H1 (cell line): ENCODE measurements at regions not wholly inside any gene's neighbourhood (a gene's known extent, or its start where the extent isn't known, plus 50 kb on each side); places are given as distances from the start of the nearest gene placed in this dataset.

Experiments used
- CTCF ChIA-PET: fragments of 300-600 bp; sonication (Branson Sonifier 250); formaldehyde crosslinking; loops from one replicate; lab custom pipeline; 2021; ENCODE audit not compliant: partially characterized antibody; lab: Charles Lee
- POLR2A ChIA-PET: fragments of 300-600 bp; sonication (Branson Sonifier 250); formaldehyde crosslinking; loops from one replicate; lab custom pipeline; 2021; ENCODE audit warnings: inconsistent platforms; ENCODE audit not compliant: partially characterized antibody; lab: Charles Lee
- DNase-seq, 2 experiments: peaks; one replicate each; pipeline versions ENCODE4 v3.0.0 to v3.0.0-alpha.2; 2010 to 2022; ENCODE audit warnings: low spot score in 2 of 2, low read depth in 1 of 2, mixed read lengths in 1 of 2
- FAIRE-seq: peaks from 2 replicates; lab custom pipeline; 2011; peaks lifted over from hg19 to GRCh38; lab: Jason Lieb, UNC
- H2AFZ ChIP-seq: 2 replicates; pipeline ENCODE4 v1.8.1; 2012; ENCODE audit warnings: low read length, inconsistent platforms
- H2AK5ac ChIP-seq: 2 replicates; pipeline ENCODE4 v1.6.1; 2013; ENCODE audit warnings: low read depth, low read length
- H2BK120ac ChIP-seq: replicated peaks from 2 replicates; pipeline ENCODE3; 2013; ENCODE audit warnings: low read depth, low read length, inconsistent platforms
- H2BK12ac ChIP-seq: 2 replicates; pipeline ENCODE4 v1.6.1; 2013; ENCODE audit warnings: low read depth, low read length
- H2BK15ac ChIP-seq: 2 replicates; pipeline ENCODE4 v1.6.1; 2013; ENCODE audit warnings: low read length
- H2BK20ac ChIP-seq: 2 replicates; pipeline ENCODE4 v1.6.1; 2013; ENCODE audit warnings: low read length
- H2BK5ac ChIP-seq: 2 replicates; pipeline ENCODE4 v1.6.1; 2013; ENCODE audit warnings: low read depth, low read length
- H3K14ac ChIP-seq: 2 replicates; pipeline ENCODE4 v1.6.1; 2013; ENCODE audit warnings: inconsistent platforms; ENCODE audit not compliant: insufficient read length
- H3K18ac ChIP-seq: 2 replicates; pipeline ENCODE4 v1.6.1; 2013; ENCODE audit warnings: low read length; ENCODE audit errors: extremely low read depth
- H3K23ac ChIP-seq: 2 replicates; pipeline ENCODE4 v1.6.1; 2013; ENCODE audit warnings: inconsistent platforms; ENCODE audit not compliant: insufficient read length
- H3K23me2 ChIP-seq: 2 replicates; pipeline ENCODE4 v1.6.1; 2013; ENCODE audit warnings: low read depth, low read length
- H3K27ac ChIP-seq: 2 replicates; pipeline ENCODE4 v1.6.1; 2011; ENCODE audit warnings: low read depth, low read length, inconsistent platforms
- H3K27me3 ChIP-seq, 4 experiments: replicated peaks in 1 of 4; 1 replicate in 1 of 4; 2 replicates in 3 of 4; pipeline versions ENCODE4 v1.6.1 to v1.8.1; 2011 to 2013; ENCODE audit warnings: low read length in 3 of 4, mild to moderate bottlenecking in 3 of 4, inconsistent platforms in 2 of 4, mixed read lengths in 2 of 4, moderate library complexity in 1 of 4; ENCODE audit not compliant: control insufficient read depth in 3 of 4, insufficient read depth in 3 of 4; ENCODE audit errors: extremely low read depth in 1 of 4
- H3K36me3 ChIP-seq, 4 experiments: 2 replicates each; pipeline versions ENCODE4 v1.6.1 to v1.8.1; 2011 to 2013; ENCODE audit warnings: mild to moderate bottlenecking in 4 of 4, low read length in 3 of 4, moderate library complexity in 2 of 4, control low read depth in 1 of 4, inconsistent platforms in 1 of 4; ENCODE audit not compliant: insufficient read depth in 4 of 4, control insufficient read depth in 2 of 4
- H3K4ac ChIP-seq: replicated peaks from 2 replicates; pipeline ENCODE3; 2013; ENCODE audit warnings: low read length, low read depth, mixed read lengths, inconsistent platforms; ENCODE audit not compliant: insufficient read length
- H3K4me1 ChIP-seq, 4 experiments: replicated peaks in 1 of 4; 1 replicate in 1 of 4; 2 replicates in 3 of 4; pipeline versions ENCODE4 v1.6.1 to v1.8.1; 2011 to 2013; ENCODE audit warnings: low read length in 3 of 4, inconsistent platforms in 2 of 4, mixed read lengths in 1 of 4; ENCODE audit not compliant: insufficient read depth in 4 of 4, control insufficient read depth in 3 of 4
- H3K4me2 ChIP-seq, 2 experiments: 2 replicates each; pipeline versions ENCODE4 v1.6.1 to v1.8.1; 2011 to 2013; ENCODE audit warnings: low read depth in 2 of 2, low read length in 2 of 2, control low read depth in 1 of 2, inconsistent platforms in 1 of 2, mild to moderate bottlenecking in 1 of 2; ENCODE audit not compliant: insufficient read depth in 1 of 2
- H3K4me3 ChIP-seq, 4 experiments: fragments of 200-600, 300-600 bp in 1 of 4; sonication (generic), shearing (Covaris generic), sonication (Bioruptor Twin) in 1 of 4; 2 replicates each; pipeline versions ENCODE4 v1.5.1 to v1.8.1; 2011 to 2016; ENCODE audit warnings: low read length in 4 of 4, low read depth in 3 of 4, control low read depth in 2 of 4, inconsistent platforms in 2 of 4, mild to moderate bottlenecking in 2 of 4, mixed read lengths in 1 of 4, moderate library complexity in 1 of 4; ENCODE audit not compliant: insufficient read depth in 2 of 4; ENCODE audit errors: extremely low read depth in 1 of 4
- H3K56ac ChIP-seq: replicated peaks from 2 replicates; pipeline ENCODE3; 2013; ENCODE audit warnings: low read depth, mild to moderate bottlenecking, mixed read lengths, low read length, inconsistent platforms; ENCODE audit not compliant: insufficient read length
- H3K79me1 ChIP-seq: 2 replicates; pipeline ENCODE4 v1.6.1; 2013; ENCODE audit warnings: low read depth, low read length, control low read depth
- H3K79me2 ChIP-seq, 2 experiments: 2 replicates each; pipeline versions ENCODE4 v1.6.1 to v1.8.1; 2012 to 2013; ENCODE audit warnings: low read length in 2 of 2, mild to moderate bottlenecking in 2 of 2, inconsistent platforms in 1 of 2; ENCODE audit not compliant: insufficient read depth in 2 of 2, control insufficient read depth in 1 of 2
- H3K9ac ChIP-seq, 4 experiments: replicated peaks in 1 of 4; 1 replicate in 1 of 4; 2 replicates in 3 of 4; pipeline versions ENCODE4 v1.6.1 to v1.8.1; 2011 to 2013; ENCODE audit warnings: low read depth in 3 of 4, low read length in 3 of 4, control low read depth in 2 of 4, mild to moderate bottlenecking in 2 of 4, moderate library complexity in 2 of 4, inconsistent platforms in 1 of 4; ENCODE audit errors: extremely low read depth in 1 of 4
- H3K9me3 ChIP-seq, 2 experiments: 2 replicates each; pipeline versions ENCODE4 v1.6.1 to v1.8.1; 2012 to 2013; ENCODE audit warnings: mild to moderate bottlenecking in 2 of 2, moderate library complexity in 2 of 2, control low read depth in 1 of 2, inconsistent platforms in 1 of 2, low read depth in 1 of 2, low read length in 1 of 2, mixed read lengths in 1 of 2; ENCODE audit not compliant: insufficient read depth in 2 of 2
- H4K20me1 ChIP-seq, 2 experiments: replicated peaks in 1 of 2; 2 replicates each; pipeline versions ENCODE3 to v1.8.1; 2011 to 2013; ENCODE audit warnings: inconsistent platforms in 2 of 2, low read length in 2 of 2, mild to moderate bottlenecking in 1 of 2; ENCODE audit not compliant: insufficient read depth in 2 of 2, control insufficient read depth in 1 of 2
- H4K5ac ChIP-seq: 2 replicates; pipeline ENCODE4 v1.6.1; 2013; ENCODE audit warnings: low read length, low read depth, mixed read lengths, inconsistent platforms; ENCODE audit not compliant: insufficient read length
- H4K8ac ChIP-seq: 2 replicates; pipeline ENCODE4 v1.8.0; 2013; ENCODE audit warnings: mild to moderate bottlenecking, moderate library complexity, low read length, inconsistent platforms; ENCODE audit not compliant: insufficient read depth; ENCODE audit errors: extremely low read depth
- H4K91ac ChIP-seq: replicated peaks from 2 replicates; pipeline ENCODE3; 2013; ENCODE audit warnings: low read length, mixed read lengths, inconsistent platforms; ENCODE audit not compliant: insufficient read length
- FOSL1 ChIP-seq: IDR thresholded peaks from 2 replicates; pipeline ENCODE4 v1.6.1; 2011; ENCODE audit warnings: mild to moderate bottlenecking, low read depth, low read length, moderate library complexity; ENCODE audit not compliant: insufficient read depth
- KDM1A ChIP-seq: fragments of 200-600, 300-600 bp; sonication (generic); IDR thresholded peaks from 2 replicates; pipeline ENCODE4 v1.7.1; 2016; ENCODE audit warnings: mild to moderate bottlenecking, low read length, borderline replicate concordance
- KDM5A ChIP-seq: fragments of 200-600 bp; IDR thresholded peaks from 2 replicates; pipeline ENCODE4 v1.7.1; 2012; ENCODE audit warnings: mild to moderate bottlenecking, low read length, inconsistent platforms, mixed read lengths
- NANOG ChIP-seq: IDR thresholded peaks from 2 replicates; pipeline ENCODE4 v1.6.1; 2011; ENCODE audit warnings: low read length, low read depth, mild to moderate bottlenecking, inconsistent platforms; ENCODE audit not compliant: insufficient read depth, poor library complexity, severe bottlenecking
- POLR2A ChIP-seq, 2 experiments: IDR thresholded peaks; 1 replicate in 1 of 2; 2 replicates in 1 of 2; pipeline ENCODE4 v1.6.1; 2011; ENCODE audit warnings: low read depth in 2 of 2, low read length in 2 of 2, mild to moderate bottlenecking in 2 of 2; ENCODE audit errors: control extremely low read depth in 1 of 2
- POLR2AphosphoS5 ChIP-seq: IDR thresholded peaks from 2 replicates; pipeline ENCODE4 v1.6.1; 2011; ENCODE audit warnings: low read depth, low read length
- RXRA ChIP-seq: IDR thresholded peaks from 2 replicates; pipeline ENCODE4 v1.6.1; 2011; ENCODE audit warnings: low read depth, mild to moderate bottlenecking, low read length, moderate library complexity; ENCODE audit not compliant: insufficient read depth
- SIN3A ChIP-seq, 2 experiments: IDR thresholded peaks in 1 of 2; conservative IDR thresholded peaks in 1 of 2; 2 replicates each; pipeline ENCODE4 v1.6.1; 2011 to 2012; ENCODE audit warnings: low read length in 2 of 2, improper control_type of control experiment in 1 of 2, low read depth in 1 of 2, mild to moderate bottlenecking in 1 of 2
- SP2 ChIP-seq: IDR thresholded peaks from 2 replicates; pipeline ENCODE4 v1.6.1; 2012; ENCODE audit warnings: mild to moderate bottlenecking, low read length, inconsistent platforms
- TAF7 ChIP-seq: optimal IDR thresholded peaks from 2 replicates; pipeline ENCODE3; 2011; ENCODE audit warnings: low read depth, mild to moderate bottlenecking, inconsistent platforms, low read length, moderate library complexity, borderline replicate concordance
- ZNF274 ChIP-seq: IDR thresholded peaks from 2 replicates; pipeline ENCODE4 v1.7.0; 2012; ENCODE audit warnings: low read length, borderline replicate concordance; ENCODE audit errors: extremely low read depth
- WGBS, 2 experiments: shearing (Covaris generic) in 1 of 2; methylation state at CpG; one replicate each; pipeline versions ENCODE4 v1.1.6 to v1.1.7; 2013 to 2015; ENCODE audit warnings: low lambda C conversion rate in 2 of 2, mixed read lengths in 2 of 2, inconsistent platforms in 1 of 2, low coverage in 1 of 2, missing lambda C conversion rate in 1 of 2; ENCODE audit not compliant: insufficient replicate concordance in 2 of 2, insufficient coverage in 1 of 2, insufficient read length in 1 of 2; ENCODE audit errors: extremely low coverage in 1 of 2, missing lambda C conversion rate in 1 of 2; 5-methylcytosine and 5-hydroxymethylcytosine counted together
- TF ChIP-seq, protein P1 (sequence below): IDR thresholded peaks from 2 replicates; pipeline ENCODE4 v1.6.1; 2012; ENCODE audit warnings: inconsistent platforms
- TF ChIP-seq, protein P2 (sequence below): IDR thresholded peaks from 2 replicates; pipeline ENCODE4 v1.6.1; 2011; ENCODE audit warnings: low read depth, mild to moderate bottlenecking, low read length; ENCODE audit not compliant: insufficient read depth

DNA sequence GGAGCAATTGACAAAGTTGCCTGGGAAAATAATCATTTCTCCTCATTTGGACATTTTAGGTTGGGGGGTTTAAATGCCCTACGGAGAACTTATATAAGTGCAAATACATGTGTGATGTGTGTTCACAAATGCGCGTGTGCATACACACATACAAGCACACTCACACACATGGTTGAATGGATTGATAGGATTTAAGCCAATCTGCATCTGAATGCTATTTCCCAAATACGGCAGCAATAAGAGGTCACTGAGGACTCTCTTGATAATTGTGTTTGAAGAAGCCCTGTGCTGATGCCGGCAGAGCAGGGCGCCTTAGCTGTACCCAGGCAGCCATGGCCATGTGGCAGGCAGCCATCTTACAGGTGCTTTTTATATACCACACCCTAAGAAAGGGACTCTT is 165.3 kb upstream of the LEF1 start:
- no peak overlapping the region for H3K4ac ChIP-seq
- no peaks in the 10 kb centered on the region for H4K20me1 ChIP-seq
- H3K4me1 ChIP-seq = peaks cover 0 to 5% (median 1%) of the 10 kb centered on the region in 4 experiments; a peak in 3 of 7 replicates
- no peak overlapping the region for H3K4me3 ChIP-seq
- CTCF ChIA-PET = interaction anchor here (1.0 to 1.4 kb wide), 2 partner anchors 19 to 222 kb away, joined by 3 read pairs; no protein-coding TSS in a partner anchor
- no peak overlapping the region for H3K4me2 ChIP-seq
- no peak overlapping the region for H4K8ac ChIP-seq
- H3K23me2 ChIP-seq = no peaks in the 10 kb centered on the region
- DNase-seq (no peak), FAIRE-seq (no peak)
- H4K91ac ChIP-seq = no peak overlapping the region
- no peak overlapping the region for H2BK5ac ChIP-seq
- no peaks in the 10 kb centered on the region for H3K79me2 ChIP-seq
- H2AK5ac ChIP-seq = no peak overlapping the region
- POLR2A ChIA-PET = no interaction called here
- no peak overlapping the region for H2BK12ac ChIP-seq
- no peak overlapping the region for H3K18ac ChIP-seq
- H3K27me3 ChIP-seq = no peaks in the 10 kb centered on the region
- no peak overlapping the region for H2BK120ac ChIP-seq
- H3K79me1 ChIP-seq = no peaks in the 10 kb centered on the region
- no peaks in the 10 kb centered on the region for H3K36me3 ChIP-seq
- no peak overlapping the region for H2AFZ ChIP-seq
- no peak overlapping the region for H3K56ac ChIP-seq
- H2BK20ac ChIP-seq = no peak overlapping the region
- H3K9ac ChIP-seq = no peak overlapping the region
- no peak overlapping the region for H2BK15ac ChIP-seq
- H4K5ac ChIP-seq = no peak overlapping the region
- H3K9me3 ChIP-seq = no peaks in the 10 kb centered on the region
- H3K14ac ChIP-seq = no peak overlapping the region
- H3K27ac ChIP-seq = no peak overlapping the region
- H3K23ac ChIP-seq = no peak overlapping the region
- 93% methylated on average over 6 of the region's 6 CpGs; no CpG with 5 or more reads in 1 of the 2 experiments for WGBS, 2 experiments
- TF ChIP-seq NANOG (no peak), RXRA (no peak), KDM1A (no peak), ZNF274 (no peak), KDM5A (no peak), POLR2A (IDR thresholded peaks at IDR 0.05; ENCODE audit: control extremely low read depth in 1 of 2, low read depth in 2 of 2, low read length in 2 of 2) (no peak), POLR2AphosphoS5 (no peak), SP2 (no peak), FOSL1 (no peak), SIN3A (conservative IDR thresholded peaks at IDR 0.05 in 1 of 2, IDR thresholded peaks at IDR 0.05 in 1 of 2; ENCODE audit: low read depth in 1 of 2, low read length in 2 of 2) (no peak), TAF7 (no peak)
- TF ChIP-seq, protein P1, sequence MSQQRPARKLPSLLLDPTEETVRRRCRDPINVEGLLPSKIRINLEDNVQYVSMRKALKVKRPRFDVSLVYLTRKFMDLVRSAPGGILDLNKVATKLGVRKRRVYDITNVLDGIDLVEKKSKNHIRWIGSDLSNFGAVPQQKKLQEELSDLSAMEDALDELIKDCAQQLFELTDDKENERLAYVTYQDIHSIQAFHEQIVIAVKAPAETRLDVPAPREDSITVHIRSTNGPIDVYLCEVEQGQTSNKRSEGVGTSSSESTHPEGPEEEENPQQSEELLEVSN = no peak
- TF ChIP-seq, protein P2, sequence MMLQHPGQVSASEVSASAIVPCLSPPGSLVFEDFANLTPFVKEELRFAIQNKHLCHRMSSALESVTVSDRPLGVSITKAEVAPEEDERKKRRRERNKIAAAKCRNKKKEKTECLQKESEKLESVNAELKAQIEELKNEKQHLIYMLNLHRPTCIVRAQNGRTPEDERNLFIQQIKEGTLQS = no peak
